SHP77 treated with DMSO at 0.1 percent for 48 hours (cell line): ENCODE measurements at regions not wholly inside any gene's neighbourhood (a gene's known extent, or its start where the extent isn't known, plus 50 kb on each side); places are given as distances from the start of the nearest gene placed in this dataset.

Experiments
- DNase-seq: peaks from one replicate; lab custom pipeline; 2025; lab: John Stamatoyannopoulos, UW

DNA sequence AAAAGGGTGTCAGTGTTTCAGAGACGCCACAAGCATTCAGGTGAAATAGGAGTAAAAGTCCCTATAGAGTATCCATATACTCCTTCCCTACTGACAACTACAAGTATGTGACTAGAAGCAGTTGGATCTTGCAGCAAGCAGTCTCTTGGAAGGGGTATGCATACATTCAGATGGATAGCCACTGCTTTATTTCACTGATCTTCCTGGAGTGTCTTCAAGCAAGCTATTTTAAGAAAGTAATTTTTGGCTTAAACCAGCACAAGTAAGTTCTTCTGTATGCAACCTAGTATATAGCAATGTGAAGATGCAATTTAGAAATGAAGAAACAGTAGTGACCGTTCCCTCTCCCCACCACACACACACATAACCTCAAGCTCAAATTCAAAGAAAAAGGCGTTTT lies 446.8 kb upstream of the CDH18 start:
- no peak for DNase-seq

DNA sequence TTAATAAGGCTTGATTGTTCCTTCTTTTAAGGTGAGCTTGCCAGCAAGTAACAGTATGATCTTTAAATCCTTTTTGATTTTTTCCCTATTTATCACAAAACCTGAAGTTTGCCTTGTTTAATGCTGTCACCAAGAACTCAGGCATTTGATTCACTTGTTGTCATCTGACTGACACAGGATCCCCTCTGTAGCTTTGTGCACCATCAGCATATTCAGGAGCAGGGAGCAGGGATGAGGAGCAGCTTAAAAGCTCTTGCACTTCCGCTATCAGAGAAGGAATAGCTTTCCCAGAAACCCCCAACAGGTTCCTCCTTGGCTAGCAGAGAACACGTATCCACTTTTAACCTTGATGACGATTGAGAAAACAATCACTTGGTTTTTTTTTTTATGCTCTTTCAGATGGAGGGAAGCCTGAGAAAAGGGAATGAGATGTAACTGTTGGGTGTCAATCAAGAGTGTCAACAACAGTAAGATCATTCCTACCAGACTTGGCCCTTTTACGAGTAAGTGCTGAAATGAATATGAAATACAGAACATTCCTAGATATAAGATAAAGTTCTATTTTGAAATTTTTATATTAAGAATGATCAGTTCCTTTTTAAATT lies 433.1 kb upstream of the CDH18 start:
- no peak for DNase-seq
